ENCODE measurements at regions not wholly inside any gene's neighbourhood (a gene's known extent, or its start where the extent isn't known, plus 50 kb on each side); places are given as distances from the start of the nearest gene placed in this dataset.

DNA sequence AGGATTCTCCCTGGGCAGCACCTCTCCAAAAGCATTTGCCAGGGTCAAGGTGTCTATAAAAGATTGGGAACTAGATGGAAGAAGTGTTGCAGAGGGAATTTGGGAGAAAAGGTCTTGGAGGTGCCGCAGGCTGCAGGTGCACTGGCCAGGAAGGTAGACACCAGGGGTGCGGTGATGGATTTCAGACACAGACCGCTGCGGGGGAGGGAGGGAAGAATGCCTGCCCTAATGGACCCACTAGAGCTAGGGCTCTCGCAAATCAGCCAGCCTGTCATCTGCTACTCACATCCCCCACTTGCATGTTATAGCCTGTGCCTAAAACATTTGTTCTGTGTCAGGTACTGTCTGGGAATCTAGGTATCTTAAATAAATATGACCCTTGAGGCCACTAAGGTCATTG is 193.6 kb upstream of the SLC24A3 start (continued):
- TF ChIP-seq ZNF408 (CRISPR knock-in tag; IDR thresholded peaks at IDR 0.05; ENCODE audit: low read depth) = no peak
- no peak for TF ChIP-seq NEUROD1 (IDR thresholded peaks at IDR 0.05; ENCODE audit: borderline replicate concordance, low read depth, low read length, partially characterized antibody)
- no peak for TF ChIP-seq IRF2 (CRISPR knock-in tag; IDR thresholded peaks at IDR 0.05)
- TF ChIP-seq ZNF232 (CRISPR knock-in tag; IDR thresholded peaks at IDR 0.05) = no peak
- TF ChIP-seq BRD9 (IDR thresholded peaks at IDR 0.05; ENCODE audit: low read depth, partially characterized antibody) = no peak
- TF ChIP-seq EP300 (IDR thresholded peaks at IDR 0.05; ENCODE audit: low read length) = no peak
- no peak for TF ChIP-seq NR4A1 (CRISPR knock-in tag; IDR thresholded peaks at IDR 0.05)
- no peak for TF ChIP-seq NR4A1 (tag; IDR thresholded peaks at IDR 0.05)
- no peak for TF ChIP-seq ZNF830 (CRISPR knock-in tag; IDR thresholded peaks at IDR 0.05)
- TF ChIP-seq XRCC5 (IDR thresholded peaks at IDR 0.05; ENCODE audit: low read depth, low read length) = no peak
- no peak for TF ChIP-seq THAP7 (CRISPR knock-in tag; IDR thresholded peaks at IDR 0.05)

GRCh38 chr20:19019734-19020364 is 192.6 kb upstream of the SLC24A3 start:
- H4K20me1 ChIP-seq (replicated peaks; ENCODE audit: control insufficient read depth, insufficient read depth, low read length) = no peaks in the 10 kb centered on the region
- H3K9ac ChIP-seq (ENCODE audit: insufficient read depth in 1 of 2, low read depth in 2 of 2, low read length in 2 of 2) = no peak overlapping the region
- intact Hi-C loops (cut with micrococcal nuclease) = no loop called here
- TF ChIP-seq, protein P1, sequence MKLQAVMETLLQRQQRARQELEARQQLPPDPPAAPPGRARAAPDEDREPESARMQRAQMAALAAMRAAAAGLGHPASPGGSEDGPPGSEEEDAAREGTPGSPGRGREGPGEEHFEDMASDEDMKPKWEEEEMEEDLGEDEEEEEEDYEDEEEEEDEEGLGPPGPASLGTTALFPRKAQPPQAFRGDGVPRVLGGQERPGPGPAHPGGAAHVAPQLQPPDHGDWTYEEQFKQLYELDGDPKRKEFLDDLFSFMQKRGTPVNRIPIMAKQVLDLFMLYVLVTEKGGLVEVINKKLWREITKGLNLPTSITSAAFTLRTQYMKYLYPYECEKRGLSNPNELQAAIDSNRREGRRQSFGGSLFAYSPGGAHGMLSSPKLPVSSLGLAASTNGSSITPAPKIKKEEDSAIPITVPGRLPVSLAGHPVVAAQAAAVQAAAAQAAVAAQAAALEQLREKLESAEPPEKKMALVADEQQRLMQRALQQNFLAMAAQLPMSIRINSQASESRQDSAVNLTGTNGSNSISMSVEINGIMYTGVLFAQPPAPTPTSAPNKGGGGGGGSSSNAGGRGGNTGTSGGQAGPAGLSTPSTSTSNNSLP (IDR thresholded peaks at IDR 0.05; ENCODE audit: borderline replicate concordance, low read depth, low read length) = no peak
- TF ChIP-seq FOSL1 (tag; conservative IDR thresholded peaks at IDR 0.05) = no peak
- no peak for TF ChIP-seq CBFB (CRISPR knock-in tag; IDR thresholded peaks at IDR 0.05)
- TF ChIP-seq RFX1 (IDR thresholded peaks at IDR 0.05) = no peak
- TF ChIP-seq SRSF3 (IDR thresholded peaks at IDR 0.05; ENCODE audit: insufficient read depth, low read length) = no peak
- TF ChIP-seq NRF1 (conservative IDR thresholded peaks at IDR 0.05 in 1 of 2, IDR thresholded peaks at IDR 0.05 in 1 of 2) = no peak
- no peaks in the 10 kb centered on the region for H3K79me2 ChIP-seq (ENCODE audit: control insufficient read depth, insufficient read depth, low read length)
- H3K4me1 ChIP-seq (replicated peaks in 1 of 2; ENCODE audit: control insufficient read depth in 2 of 2, insufficient read depth in 2 of 2, low read length in 2 of 2) = no peaks in the 10 kb centered on the region
- POLR2A ChIA-PET = interaction anchor here (1.0 kb wide), 1 partner anchor 38 kb away, joined by 3 read pairs; no protein-coding TSS in a partner anchor
- no peaks in the 10 kb centered on the region for H3K36me3 ChIP-seq (ENCODE audit: control insufficient read depth, insufficient read depth, low read length)
- BruUV-seq (replicated peaks) = no TSS peak
- no peak overlapping the region for H2AFZ ChIP-seq (ENCODE audit: low read depth, low read length)
- no peak overlapping the region for H3K4me2 ChIP-seq (ENCODE audit: insufficient read depth, low read length)
- H3K4me3 ChIP-seq = no peak overlapping the region
- in situ Hi-C loops (cut with MboI) = no loop called here
- ATAC-seq (no peak), FAIRE-seq (no peak), DNase-seq (ENCODE audit: extremely low read depth in 1 of 4, low spot score in 3 of 4) (no peak)
- WGBS (ENCODE audit: insufficient coverage, low coverage, missing lambda C conversion rate) = 0% methylated on average over 5 of the region's 5 CpGs
- no peaks in the 10 kb centered on the region for H3K9me1 ChIP-seq (ENCODE audit: control insufficient read depth, insufficient read depth, low read length)
- no peaks in the 10 kb centered on the region for H3K27me3 ChIP-seq (ENCODE audit: control insufficient read depth in 2 of 2, insufficient read depth in 2 of 2, low read length in 2 of 2)
- H3K9me3 ChIP-seq (replicated peaks; ENCODE audit: control insufficient read depth, insufficient read depth, low read depth, low read length) = no peaks in the 10 kb centered on the region
- no peak overlapping the region for H3K27ac ChIP-seq (ENCODE audit: extremely low read depth, low read depth, low read length)
- CTCF ChIA-PET (ENCODE audit: low intra/inter-chr PET ratio) = no interaction called here
